Psoas muscle (tissue), 7 donors: ENCODE measurements at regions not wholly inside any gene's neighbourhood (a gene's known extent, or its start where the extent isn't known, plus 50 kb on each side); places are given as distances from the start of the nearest gene placed in this dataset.
A peak's percentile ranks its signal among the peaks of the same experiment; 100 is the strongest.
"Not testable (repeated sequence)": the region's sequence is repeated elsewhere in the genome, so short reads cannot be mapped to it uniquely, and the experiment has no call there.

ENCODE experiments used
- ATAC-seq, 4 donors: fragments of 200-7000 bp; cut with Tn5 transposase; one replicate each; pipeline ENCODE4 v1.9.1; 2020; ENCODE audit warnings: moderate library complexity in 3 of 4, mild to moderate bottlenecking in 2 of 4
- DNase-seq, 2 donors: peaks; one replicate each; pipeline ENCODE4 v3.0.0-alpha.2; 2020
- H3K27ac ChIP-seq: fragments of 200-600 bp; one replicate; pipeline ENCODE4 v1.8.0; 2022
- H3K27me3 ChIP-seq, 3 donors: fragments of 200-600 bp in 1 of 3; one replicate each; pipeline versions ENCODE4 v1.6.1 to v1.8.0; 2013 to 2022; ENCODE audit warnings: low read length in 2 of 3, mild to moderate bottlenecking in 2 of 3, moderate library complexity in 1 of 3; ENCODE audit not compliant: insufficient read depth in 3 of 3
- H3K36me3 ChIP-seq, 2 donors: fragments of 200-600 bp in 1 of 2; one replicate each; pipeline versions ENCODE4 v1.6.1 to v1.8.0; 2013 to 2022; ENCODE audit warnings: low read depth in 1 of 2, mild to moderate bottlenecking in 1 of 2, moderate library complexity in 1 of 2; ENCODE audit not compliant: insufficient read depth in 1 of 2
- H3K4me1 ChIP-seq: fragments of 200-600 bp; one replicate; pipeline ENCODE4 v1.8.0; 2022
- H3K4me3 ChIP-seq: fragments of 200-600 bp; one replicate; pipeline ENCODE4 v1.8.0; 2022; ENCODE audit warnings: mild to moderate bottlenecking
- H3K9me3 ChIP-seq: fragments of 200-600 bp; one replicate; pipeline ENCODE4 v1.8.0; 2022
- WGBS, 3 donors: extraction: QIAGEN DNeasy Blood & Tissue Kit; methylation state at CpG; one replicate each; pipeline versions ENCODE4 v1.1.6 to v1.1.7; 2013; 5-methylcytosine and 5-hydroxymethylcytosine counted together
- intact Hi-C, 2 donors: fragments of 100-400 bp; cut with DNase I; formaldehyde crosslinking; loops; one replicate each; pipeline versions ENCODE4 v1.11.0 to v1.14.2; 2022
- donor health status: healthy with polysubstance abuse.
- donor health status: DM: no; HTN: no; CAD: no; lungs with moderate emphysema.
- donor health status: Bipolar disorder and iron deficiency.
- donor health status: healthy.
- donor health status: DM: yes; HTN: yes; CAD: no.
- donor health status: DM: no; HTN: no; CAD: no.
- donor health status: DM: yes; HTN: yes; CAD: no.

DNA sequence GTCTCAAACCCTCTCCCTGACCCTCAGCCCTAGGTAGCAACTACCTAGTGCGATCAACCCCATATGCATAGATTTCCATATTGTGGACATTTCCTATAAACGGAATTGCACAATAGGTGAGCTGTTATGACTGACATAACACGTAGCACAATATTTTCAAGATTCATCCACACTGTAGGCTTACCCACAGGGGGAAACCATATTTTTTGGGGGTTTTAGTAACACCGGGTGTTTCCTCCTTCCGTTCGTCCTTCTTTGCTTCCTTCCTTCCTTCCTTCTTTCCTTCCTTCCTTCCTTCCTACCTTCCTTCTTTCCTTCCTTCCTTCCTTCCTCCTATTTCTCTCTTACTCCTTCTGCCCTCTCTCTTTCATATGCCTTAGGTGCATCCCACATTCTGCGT, 524.2 kb downstream of the CWH43 start:
- H3K4me1 ChIP-seq, H3K4me3 ChIP-seq, H3K9me3 ChIP-seq, DNase-seq, H3K27me3 ChIP-seq, intact Hi-C loops, H3K36me3 ChIP-seq, ATAC-seq, H3K27ac ChIP-seq: not testable (repeated sequence)
- WGBS, 3 donors, result 63 to 73% (median 73%) methylated on average over 6 of the region's 7 CpGs

- H3K27ac ChIP-seq, H3K9me3 ChIP-seq, H3K27me3 ChIP-seq, ATAC-seq, DNase-seq, intact Hi-C loops, H3K36me3 ChIP-seq, H3K4me1 ChIP-seq, H3K4me3 ChIP-seq: not testable (repeated sequence)
- WGBS, 3 donors, result 61 to 66% (median 64%) methylated on average over 10 of the region's 10 CpGs
These were observed 525.3 kb downstream of the CWH43 start for GRCh38 chr4:49511353-49511752.

- H3K27ac ChIP-seq, ATAC-seq, H3K9me3 ChIP-seq, H3K4me3 ChIP-seq, DNase-seq, H3K27me3 ChIP-seq, intact Hi-C loops, H3K4me1 ChIP-seq, H3K36me3 ChIP-seq: not testable (repeated sequence)
- WGBS, 3 donors, result 65 to 70% (median 66%) methylated on average over 13 of the region's 13 CpGs
These were observed 525.9 kb downstream of the CWH43 start for GRCh38 chr4:49511881-49512491.

GRCh38 chr4:49512641-49513545, 526.8 kb downstream of the CWH43 start:
- H3K4me1 ChIP-seq, H3K27me3 ChIP-seq, H3K27ac ChIP-seq, ATAC-seq, H3K9me3 ChIP-seq, intact Hi-C loops, H3K36me3 ChIP-seq, H3K4me3 ChIP-seq: not testable (repeated sequence)
- peak in 1 of 2 donors; percentile 22 for DNase-seq
- WGBS, 3 donors, result 76 to 82% (median 80%) methylated on average over 32 to 33 of the region's 33 CpGs

GRCh38 chr4:49513546-49514115, 527.6 kb downstream of the CWH43 start:
- 57 to 79% (median 74%) methylated on average over 5 to 8 of the region's 11 CpGs for WGBS, 3 donors
- H3K36me3 ChIP-seq, H3K9me3 ChIP-seq, ATAC-seq, H3K4me3 ChIP-seq, intact Hi-C loops, H3K27me3 ChIP-seq, H3K4me1 ChIP-seq, H3K27ac ChIP-seq: not testable (repeated sequence)
- DNase-seq, result peak in 1 of 2 donors; percentile 30

GRCh38 chr4:49514171-49514699, 528.2 kb downstream of the CWH43 start:
- DNase-seq, result peak; percentile 24 to 49
- intact Hi-C loops, H3K27me3 ChIP-seq, H3K9me3 ChIP-seq, H3K27ac ChIP-seq, H3K4me3 ChIP-seq, ATAC-seq, H3K36me3 ChIP-seq, H3K4me1 ChIP-seq: not testable (repeated sequence)
- WGBS, 3 donors, result 64 to 69% (median 66%) methylated on average over 14 to 16 of the region's 18 CpGs

DNA sequence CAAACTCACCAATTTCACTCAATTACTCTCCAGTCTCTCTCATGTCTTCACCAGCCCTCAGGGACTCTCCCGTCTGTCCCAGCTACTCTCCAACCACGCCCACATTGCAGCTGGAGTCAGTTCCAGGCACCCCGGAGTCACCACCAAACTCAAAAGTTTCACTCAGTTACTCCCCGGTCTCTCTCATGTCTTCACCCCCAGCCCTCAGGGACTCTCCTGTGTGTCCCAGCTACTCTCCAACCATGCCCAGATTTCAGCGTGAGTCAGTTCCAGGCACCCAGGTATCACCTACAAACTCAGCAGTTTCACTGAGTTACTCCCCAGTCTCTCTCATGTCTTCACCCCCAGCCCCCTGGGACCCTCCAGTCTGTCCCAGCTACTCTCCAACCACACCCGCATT, 528.8 kb downstream of the CWH43 start:
- H3K36me3 ChIP-seq, H3K9me3 ChIP-seq, intact Hi-C loops, H3K4me3 ChIP-seq, ATAC-seq, H3K27me3 ChIP-seq, H3K27ac ChIP-seq, H3K4me1 ChIP-seq: not testable (repeated sequence)
- WGBS, 3 donors, result 62 to 66% (median 63%) methylated on average over 6 of the region's 6 CpGs
- DNase-seq, result peak in 1 of 2 donors; percentile 23

- H3K4me3 ChIP-seq, H3K9me3 ChIP-seq, H3K36me3 ChIP-seq, H3K4me1 ChIP-seq, intact Hi-C loops, DNase-seq, H3K27me3 ChIP-seq, H3K27ac ChIP-seq, ATAC-seq: not testable (repeated sequence)
- 70 to 76% (median 74%) methylated on average over 9 to 10 of the region's 10 CpGs for WGBS, 3 donors
These were observed 529.2 kb downstream of the CWH43 start for GRCh38 chr4:49515241-49515640.

DNA sequence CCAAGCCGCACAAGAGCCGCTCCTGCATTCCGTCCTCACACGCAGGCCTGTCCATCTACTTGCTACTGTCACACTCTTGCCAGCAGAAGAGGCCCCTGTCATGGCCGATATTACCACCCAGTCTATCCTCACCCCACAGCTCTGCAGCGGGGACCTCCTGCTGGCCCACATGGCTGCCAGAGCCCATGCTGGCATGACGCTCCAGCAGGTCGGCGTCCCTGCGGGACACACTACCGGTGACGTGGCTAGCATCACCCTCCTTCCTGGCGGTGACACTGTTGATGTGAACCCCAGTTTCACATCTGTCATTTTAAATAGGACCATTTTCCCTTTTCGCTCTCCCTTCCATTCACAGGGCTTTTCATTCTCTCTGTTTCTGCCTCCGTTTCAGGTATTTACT, 530.0 kb downstream of the CWH43 start:
- H3K4me1 ChIP-seq, intact Hi-C loops, H3K27ac ChIP-seq, H3K27me3 ChIP-seq, ATAC-seq, H3K9me3 ChIP-seq, H3K36me3 ChIP-seq, H3K4me3 ChIP-seq: not testable (repeated sequence)
- DNase-seq, result peak in 1 of 2 donors; percentile 24
- whole genome bisulfite sequencing, 3 donors, result 64 to 80% (median 76%) methylated on average over 11 to 15 of the region's 15 CpGs
